ENCODE measurements at regions not wholly inside any gene's neighbourhood (a gene's known extent, or its start where the extent isn't known, plus 50 kb on each side); places are given as distances from the start of the nearest gene placed in this dataset.

GRCh38 chr19:29386970-29387369 is 138.8 kb upstream of the VSTM2B start:
- TF ChIP-seq CTCF (IDR thresholded peaks at IDR 0.05 in 2 of 3, conservative IDR thresholded peaks at IDR 0.05 in 1 of 3; ENCODE audit: borderline replicate concordance in 1 of 3, insufficient read depth in 1 of 3, low read depth in 2 of 3, low read length in 2 of 3), result no peak
- TF ChIP-seq POLR2A (IDR thresholded peaks at IDR 0.05; ENCODE audit: borderline replicate concordance, extremely low read depth, insufficient read depth, insufficient read length), result no peak
- TF ChIP-seq SIN3A (IDR thresholded peaks at IDR 0.05; ENCODE audit: low read depth), result no peak
